ENCODE measurements at regions not wholly inside any gene's neighbourhood (a gene's known extent, or its start where the extent isn't known, plus 50 kb on each side); places are given as distances from the start of the nearest gene placed in this dataset.

- H3K4me3 ChIP-seq (replicated peaks; ENCODE audit: low read depth, low read length) = no peak overlapping the region
- TF ChIP-seq CTCF (IDR thresholded peaks at IDR 0.05; ENCODE audit: low read length, missing control alignments) = no peak
- DNase-seq (ENCODE audit: low read depth) = no peak
Observed at GRCh38 chr18:77439888-77440287, 190.2 kb downstream of the GALR1 start.

- no peak overlapping the region for H3K4me3 ChIP-seq (replicated peaks; ENCODE audit: low read depth, low read length)
- TF ChIP-seq CTCF (IDR thresholded peaks at IDR 0.05; ENCODE audit: low read length, missing control alignments) = no peak
- no peak for DNase-seq (ENCODE audit: low read depth)
Observed at GRCh38 chr18:77442393-77442792, 192.7 kb downstream of the GALR1 start.

- TF ChIP-seq CTCF (IDR thresholded peaks at IDR 0.05; ENCODE audit: low read length, missing control alignments) = no peak
- H3K4me3 ChIP-seq (replicated peaks; ENCODE audit: low read depth, low read length) = no peak overlapping the region
- no peak for DNase-seq (ENCODE audit: low read depth)
Observed at GRCh38 chr18:77444385-77444784, 194.7 kb downstream of the GALR1 start.

DNA sequence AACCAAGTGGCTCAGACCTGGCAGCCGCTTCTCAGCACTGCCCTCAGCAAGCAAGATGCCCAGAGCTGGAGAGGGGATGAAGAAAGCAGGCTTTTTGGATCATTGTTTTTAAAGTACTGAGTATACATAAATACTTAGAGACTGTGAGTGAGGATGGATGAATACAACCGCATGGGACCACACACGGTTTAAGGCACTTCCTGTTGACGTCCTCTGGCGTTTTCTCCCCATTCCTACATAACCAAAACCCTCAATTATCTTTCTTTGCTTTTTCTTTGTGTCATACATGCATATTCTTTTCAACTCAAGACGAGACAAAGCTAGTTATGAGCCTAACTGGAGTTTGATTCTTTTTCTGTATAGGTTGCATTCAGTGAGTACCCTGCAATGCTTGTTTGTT is 198.4 kb downstream of the GALR1 start:
- no peak for TF ChIP-seq CTCF (IDR thresholded peaks at IDR 0.05; ENCODE audit: low read length, missing control alignments)
- no peak overlapping the region for H3K4me3 ChIP-seq (replicated peaks; ENCODE audit: low read depth, low read length)
- no peak for DNase-seq (ENCODE audit: low read depth)

DNA sequence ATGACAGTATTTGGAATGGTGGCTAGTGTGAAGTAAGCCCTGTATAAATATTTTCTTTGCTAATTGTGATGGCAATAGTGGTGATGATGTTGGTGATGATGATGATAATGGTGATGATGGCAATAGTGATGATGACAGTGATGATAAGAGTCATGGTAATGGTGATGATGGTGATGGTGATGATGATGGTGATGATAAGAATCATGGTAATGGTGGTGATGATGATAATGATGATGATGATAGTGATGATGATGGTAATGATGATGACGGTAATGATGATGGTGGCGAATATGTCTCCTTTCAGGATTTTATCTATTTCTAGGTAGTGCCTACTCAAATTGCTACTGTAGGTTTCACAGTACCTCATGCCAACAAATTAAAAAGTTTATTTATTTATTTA is 205.4 kb downstream of the GALR1 start:
- TF ChIP-seq CTCF (IDR thresholded peaks at IDR 0.05; ENCODE audit: low read length, missing control alignments) = no peak
- no peak for DNase-seq (ENCODE audit: low read depth)
- H3K4me3 ChIP-seq (replicated peaks; ENCODE audit: low read depth, low read length) = no peak overlapping the region

DNA sequence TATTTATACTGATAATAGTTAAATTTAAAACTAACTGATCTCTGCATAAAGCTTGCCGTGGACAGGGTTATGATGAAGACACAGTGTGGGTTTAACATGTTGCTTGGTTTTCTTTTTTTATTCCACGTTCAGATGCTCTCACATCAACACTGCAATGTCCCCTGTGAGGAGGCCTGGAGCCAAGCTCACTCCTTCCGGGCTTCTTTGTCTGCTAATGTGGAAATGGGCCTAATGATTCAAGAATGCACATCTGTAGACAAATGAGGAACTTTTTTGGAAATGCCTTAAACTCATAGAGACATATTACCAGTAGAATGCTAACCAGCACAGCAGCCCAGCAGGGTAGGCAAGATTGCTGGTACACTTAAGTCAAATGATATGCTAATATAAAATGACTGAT is 208.0 kb downstream of the GALR1 start:
- no peak for TF ChIP-seq CTCF (IDR thresholded peaks at IDR 0.05; ENCODE audit: low read length, missing control alignments)
- no peak for DNase-seq (ENCODE audit: low read depth)

DNA sequence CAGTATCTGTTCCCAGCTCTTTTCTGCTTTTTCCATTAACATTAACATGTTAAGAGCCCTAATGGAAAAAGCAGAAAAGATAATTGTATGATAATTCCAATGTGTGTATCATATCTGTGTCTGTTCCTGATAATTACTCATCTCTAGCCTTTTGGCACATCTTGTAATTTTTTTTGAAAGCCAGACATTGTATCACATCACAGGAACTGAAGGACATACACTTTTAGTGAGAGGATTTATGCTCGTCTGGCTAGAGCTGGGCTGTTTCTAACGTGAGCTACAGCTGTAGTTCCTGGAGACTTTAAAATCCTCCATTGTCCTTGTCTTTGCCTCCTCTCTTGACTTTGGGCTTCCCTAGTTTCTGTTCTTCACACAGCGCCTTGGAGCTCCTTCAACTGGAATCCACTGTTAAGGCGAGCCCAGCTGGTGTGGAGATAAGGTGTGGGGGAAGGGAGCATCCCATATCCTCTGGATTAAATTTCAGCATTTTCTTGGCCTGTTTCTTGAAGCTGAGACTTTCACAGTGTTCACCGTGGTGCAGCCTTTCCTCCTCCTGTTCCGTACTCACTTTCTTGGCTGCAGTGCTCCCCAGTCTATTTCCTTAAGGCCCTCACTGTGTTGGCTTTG is 211.5 kb downstream of the GALR1 start:
- no peak overlapping the region for H3K4me3 ChIP-seq (replicated peaks; ENCODE audit: low read depth, low read length)
- peak; percentile 11 for DNase-seq (ENCODE audit: low read depth)
- TF ChIP-seq CTCF (IDR thresholded peaks at IDR 0.05; ENCODE audit: low read length, missing control alignments) = no peak

More for the DNA sequence above, 208.0 kb downstream of the GALR1 start:
- H3K4me3 ChIP-seq (replicated peaks; ENCODE audit: low read depth, low read length) = no peak overlapping the region

Data from fibroblast of pulmonary artery (primary cell).